ENCODE measurements at regions not wholly inside any gene's neighbourhood (a gene's known extent, or its start where the extent isn't known, plus 50 kb on each side); places are given as distances from the start of the nearest gene placed in this dataset.

GRCh38 chr6:66556936-66557335, 849.9 kb upstream of the EYS start:
- ChIA-PET CTCF (no interaction called here), POLR2A (no interaction called here)
- no peaks in the 10 kb centered on the region for H3K9me1 ChIP-seq (replicated peaks; ENCODE audit: control insufficient read depth, extremely low read depth, insufficient read depth, low read length)
- H3K4me1 ChIP-seq (ENCODE audit: control insufficient read depth, extremely low read depth, insufficient read depth, low read length), result no peaks in the 10 kb centered on the region
- H3K9ac ChIP-seq (replicated peaks; ENCODE audit: extremely low read depth, insufficient read depth, low read length), result no peak overlapping the region
- dilution Hi-C loops (cut with MboI; ENCODE audit: extremely low pct_ligation_motif_present, low sequenced_read_pairs) (no loop called here), intact Hi-C loops (cut with micrococcal nuclease) (no loop called here)
- no peak for DNase-seq (ENCODE audit: low read depth, low spot score)
- FAIRE-seq, result no peak
- H3K4me2 ChIP-seq (ENCODE audit: insufficient read depth, low read length), result no peak overlapping the region
- no peak overlapping the region for H2AFZ ChIP-seq (ENCODE audit: low read depth, low read length)
- no peaks in the 10 kb centered on the region for H3K27me3 ChIP-seq (ENCODE audit: control insufficient read depth in 2 of 2, insufficient read depth in 2 of 2, low read length in 2 of 2)
- no peaks in the 10 kb centered on the region for H3K79me2 ChIP-seq (ENCODE audit: control insufficient read depth, insufficient read depth, low read length)
- H3K27ac ChIP-seq (ENCODE audit: insufficient read depth, low read depth, low read length), result no peak overlapping the region
- no TSS peak for BruUV-seq (replicated peaks)
- no peaks in the 10 kb centered on the region for H4K20me1 ChIP-seq (replicated peaks; ENCODE audit: control insufficient read depth, extremely low read depth, insufficient read depth, low read length)
- peaks cover 1% of the 10 kb centered on the region for H3K9me3 ChIP-seq (replicated peaks; ENCODE audit: control insufficient read depth, insufficient read depth, low read length)
- H3K4me3 ChIP-seq (replicated peaks in 1 of 3; ENCODE audit: insufficient read depth in 1 of 3, low read depth in 1 of 3, low read length in 3 of 3), result no peak overlapping the region
- TF ChIP-seq POLR2AphosphoS5 (IDR thresholded peaks at IDR 0.05; ENCODE audit: insufficient read depth, low read depth, low read length), result no peak
- no peaks in the 10 kb centered on the region for H3K36me3 ChIP-seq (ENCODE audit: control insufficient read depth in 2 of 2, extremely low read depth in 1 of 2, insufficient read depth in 2 of 2, low read length in 2 of 2)

GRCh38 chr6:66555082-66555481, 848.1 kb upstream of the EYS start:
- Histone ChIP-seq H3K27me3 (ENCODE audit: control insufficient read depth in 2 of 2, insufficient read depth in 2 of 2, low read length in 2 of 2) (no peaks in the 10 kb centered on the region), H3K9me1 (replicated peaks; ENCODE audit: control insufficient read depth, extremely low read depth, insufficient read depth, low read length) (no peaks in the 10 kb centered on the region), H3K4me3 (replicated peaks in 1 of 3; ENCODE audit: insufficient read depth in 1 of 3, low read depth in 1 of 3, low read length in 3 of 3) (no peak overlapping the region), H3K9ac (replicated peaks; ENCODE audit: extremely low read depth, insufficient read depth, low read length) (no peak overlapping the region), H3K79me2 (ENCODE audit: control insufficient read depth, insufficient read depth, low read length) (no peaks in the 10 kb centered on the region), H3K27ac (ENCODE audit: insufficient read depth, low read depth, low read length) (no peak overlapping the region), H3K4me1 (ENCODE audit: control insufficient read depth, extremely low read depth, insufficient read depth, low read length) (no peaks in the 10 kb centered on the region), H3K4me2 (ENCODE audit: insufficient read depth, low read length) (no peak overlapping the region), H2AFZ (ENCODE audit: low read depth, low read length) (no peak overlapping the region), H4K20me1 (replicated peaks; ENCODE audit: control insufficient read depth, extremely low read depth, insufficient read depth, low read length) (no peaks in the 10 kb centered on the region), H3K36me3 (ENCODE audit: control insufficient read depth in 2 of 2, extremely low read depth in 1 of 2, insufficient read depth in 2 of 2, low read length in 2 of 2) (no peaks in the 10 kb centered on the region), H3K9me3 (replicated peaks; ENCODE audit: control insufficient read depth, insufficient read depth, low read length) (peaks cover 1% of the 10 kb centered on the region)
- TF ChIP-seq JUN (IDR thresholded peaks at IDR 0.05; ENCODE audit: borderline replicate concordance, insufficient read depth, insufficient read length, low read depth) (no peak), CTCF (IDR thresholded peaks at IDR 0.05; ENCODE audit: extremely low read depth in 1 of 2, insufficient read depth in 1 of 2, low read depth in 1 of 2, low read length in 2 of 2) (no peak), GATA2 (IDR thresholded peaks at IDR 0.05; ENCODE audit: insufficient read depth, insufficient read length, low read depth, low read length) (no peak), POLR2A (IDR thresholded peaks at IDR 0.05; ENCODE audit: low read depth, low read length) (no peak), MYC (IDR thresholded peaks at IDR 0.05; ENCODE audit: low read depth, low read length) (no peak), FOS (IDR thresholded peaks at IDR 0.05; ENCODE audit: borderline replicate concordance, insufficient read depth, low read length) (no peak), POLR2AphosphoS5 (IDR thresholded peaks at IDR 0.05; ENCODE audit: insufficient read depth, low read depth, low read length) (no peak), MAX (IDR thresholded peaks at IDR 0.05; ENCODE audit: insufficient read depth, insufficient read length) (no peak), EZH2 (IDR thresholded peaks at IDR 0.05; ENCODE audit: borderline replicate concordance, low read depth, low read length, severe bottlenecking) (no peak)
- intact Hi-C loops (cut with micrococcal nuclease), result no loop called here
- no peak for FAIRE-seq
- BruUV-seq (replicated peaks), result no TSS peak
- ChIA-PET POLR2A (no interaction called here), CTCF (no interaction called here)
- dilution Hi-C loops (cut with MboI; ENCODE audit: extremely low pct_ligation_motif_present, low sequenced_read_pairs), result no loop called here
- DNase-seq (ENCODE audit: low read depth, low spot score), result no peak

Measured in endothelial cell of umbilical vein (primary cell).